Pulmonary artery endothelial cell (primary cell): ENCODE measurements at regions not wholly inside any gene's neighbourhood (a gene's known extent, or its start where the extent isn't known, plus 50 kb on each side); places are given as distances from the start of the nearest gene placed in this dataset.

ENCODE experiments used
- DNase-seq: peaks from one replicate; pipeline ENCODE4 v3.0.0-alpha.2; 2011; ENCODE audit warnings: low read depth, low spot score

GRCh38 chr22:48907591-48907990, 920.1 kb downstream of the BRD1 start:
- no peak for DNase-seq

DNA sequence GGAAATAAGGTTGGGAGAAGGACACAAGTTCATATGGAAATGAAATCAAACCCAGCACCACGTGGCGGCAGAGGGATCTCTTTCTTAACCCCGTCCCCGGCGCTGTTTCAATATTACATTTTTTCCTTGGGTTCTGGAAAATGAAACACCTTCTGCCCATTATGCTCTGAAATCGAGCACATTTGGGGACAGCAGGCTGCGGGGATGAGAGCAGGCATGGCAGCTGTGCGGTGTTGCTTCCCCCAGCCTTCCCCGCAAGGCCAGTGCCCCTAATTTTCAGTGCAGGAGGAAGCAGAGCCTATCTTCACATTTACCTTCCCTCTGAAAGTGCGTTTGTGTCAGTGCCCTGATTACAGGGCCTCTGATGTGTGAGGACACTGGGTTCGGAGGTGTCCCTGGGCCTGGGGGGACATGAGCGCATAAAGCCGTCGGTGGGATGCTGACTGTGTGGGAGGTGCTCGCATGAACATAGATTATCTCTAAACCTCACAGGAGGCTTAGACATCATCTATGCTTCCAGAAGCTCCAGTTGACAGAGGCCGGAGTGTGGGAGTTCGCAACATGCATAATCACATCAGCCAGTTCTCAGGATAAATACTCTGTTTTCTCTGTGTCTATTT, 921.3 kb downstream of the BRD1 start:
- DNase-seq: no peak

DNA sequence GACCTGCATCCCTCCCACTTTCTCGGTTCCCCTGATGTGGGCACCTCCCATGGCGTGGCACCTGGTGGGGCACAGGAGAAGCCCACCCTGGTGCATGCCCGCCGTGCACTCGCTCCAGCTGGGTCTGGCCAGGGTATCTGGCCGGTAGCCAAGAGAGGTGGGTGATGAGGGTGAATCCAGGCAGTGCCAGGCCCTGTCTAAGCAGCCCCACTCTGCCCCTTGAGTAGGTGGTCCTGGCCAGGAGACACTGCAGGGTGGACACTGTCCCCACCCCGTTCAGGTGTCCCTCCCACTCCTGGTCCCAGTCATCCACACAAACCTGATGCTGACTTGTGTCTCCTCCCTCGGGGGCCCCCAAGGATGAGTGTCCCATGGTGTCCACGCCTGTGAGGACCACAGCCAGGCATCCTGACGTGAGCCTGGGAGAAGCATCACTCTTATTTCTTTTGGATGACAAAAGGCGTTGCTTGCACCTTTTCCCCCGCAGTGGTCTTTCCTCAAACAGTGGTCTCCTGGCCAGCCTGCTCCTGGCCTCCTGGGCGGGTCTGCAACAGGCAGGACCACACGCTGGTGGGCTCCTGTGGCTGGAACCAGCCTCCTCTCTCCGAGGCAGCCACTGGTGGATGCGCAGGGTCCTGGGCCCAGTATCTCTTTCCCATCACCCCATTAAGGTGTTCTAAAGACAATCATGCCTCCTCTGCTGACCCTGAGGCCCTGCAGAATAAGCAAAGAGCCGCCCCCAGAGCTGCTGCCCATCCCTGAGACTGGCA, 922.3 kb downstream of the BRD1 start:
- no peak for DNase-seq

- no peak for DNase-seq
Observed at GRCh38 chr22:48902983-48903650, 924.6 kb downstream of the BRD1 start.

DNA sequence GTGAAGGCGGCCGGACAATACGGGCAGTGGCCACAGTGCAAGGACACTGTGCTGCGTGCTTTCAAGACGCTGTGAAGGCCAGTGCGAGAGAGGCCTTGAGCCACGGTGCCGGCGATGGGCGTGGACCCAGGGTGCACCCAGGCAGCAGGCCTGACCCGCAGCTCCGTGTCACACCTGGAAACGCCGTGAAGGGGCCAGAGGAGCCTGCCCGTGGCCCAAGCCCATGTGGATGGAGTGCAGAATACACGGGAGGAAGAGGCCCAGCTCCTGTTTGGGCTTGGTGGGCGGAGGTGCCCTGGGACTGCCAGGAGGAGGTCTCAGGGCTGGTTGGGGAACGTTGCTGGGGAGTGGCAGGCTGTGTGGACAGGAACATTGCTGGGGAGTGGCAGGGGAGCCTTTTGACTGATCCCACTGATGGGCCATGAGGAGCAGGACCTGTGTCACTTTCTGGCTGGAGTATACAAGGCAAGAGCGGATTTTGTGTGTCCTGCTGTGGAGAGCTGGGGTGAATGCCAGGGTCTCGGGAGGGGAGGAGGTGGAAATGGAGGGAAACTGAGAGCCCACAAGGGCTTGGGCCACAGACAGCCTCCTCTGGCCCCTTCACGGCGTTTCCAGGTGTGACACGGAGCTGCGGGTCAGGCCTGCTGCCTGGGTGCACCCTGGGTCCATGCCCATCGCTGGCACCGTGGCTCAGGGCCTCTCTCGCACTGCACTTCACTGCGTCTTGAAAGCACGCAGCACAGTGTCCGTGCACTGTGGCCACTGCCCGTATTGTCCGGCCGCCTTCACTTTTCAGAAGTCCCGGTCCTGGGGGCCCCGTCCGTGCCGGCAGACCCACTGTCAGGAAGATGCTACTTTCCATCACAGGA, 925.4 kb downstream of the BRD1 start:
- DNase-seq: no peak

GRCh38 chr22:48901324-48901723, 926.3 kb downstream of the BRD1 start:
- DNase-seq: no peak

GRCh38 chr22:48900626-48901025, 927.0 kb downstream of the BRD1 start:
- DNase-seq: no peak

GRCh38 chr22:48900327-48900597, 927.4 kb downstream of the BRD1 start:
- no peak for DNase-seq

GRCh38 chr22:48899523-48900326, 927.9 kb downstream of the BRD1 start:
- no peak for DNase-seq

GRCh38 chr22:48898524-48899250, 929.0 kb downstream of the BRD1 start:
- DNase-seq: no peak

DNA sequence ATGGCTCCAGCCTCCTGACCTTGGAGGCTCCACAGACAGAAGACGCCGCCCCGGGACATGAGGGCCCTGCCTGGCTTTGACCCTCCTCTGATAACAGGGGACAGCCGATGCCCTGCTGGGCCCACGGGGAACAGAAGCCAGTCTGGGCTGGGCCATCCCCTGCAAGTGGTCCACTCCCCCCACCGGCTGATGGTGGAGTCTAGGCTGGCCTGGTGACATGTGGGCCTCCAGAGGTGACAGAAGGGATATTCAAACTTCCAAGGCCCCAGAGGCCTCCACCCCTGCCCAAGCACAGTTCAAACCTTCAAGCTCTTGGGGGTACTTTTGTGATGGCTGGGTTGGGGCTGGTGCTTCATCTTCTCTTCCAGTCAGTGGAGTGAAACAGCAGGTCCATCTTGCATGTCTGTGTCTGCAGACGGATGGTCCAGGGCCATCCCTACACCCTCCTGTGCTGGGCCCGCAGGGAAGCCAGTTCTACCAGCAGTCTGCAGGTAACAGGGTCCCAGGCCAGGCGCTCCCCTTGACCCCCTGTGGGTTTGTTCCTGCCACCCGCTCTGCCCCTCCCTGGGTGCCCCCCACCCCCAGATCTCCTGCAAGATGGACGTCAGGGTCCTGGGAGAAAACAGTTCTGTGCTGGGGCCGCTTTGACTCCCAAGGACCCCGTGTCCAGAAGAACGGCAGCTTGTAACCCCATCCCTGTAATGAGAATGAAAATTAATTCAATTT, 929.9 kb downstream of the BRD1 start:
- no peak for DNase-seq

GRCh38 chr22:48896766-48897644, 930.7 kb downstream of the BRD1 start:
- no peak for DNase-seq

- DNase-seq: no peak
Observed at GRCh38 chr22:48895831-48896765, 931.6 kb downstream of the BRD1 start.

DNA sequence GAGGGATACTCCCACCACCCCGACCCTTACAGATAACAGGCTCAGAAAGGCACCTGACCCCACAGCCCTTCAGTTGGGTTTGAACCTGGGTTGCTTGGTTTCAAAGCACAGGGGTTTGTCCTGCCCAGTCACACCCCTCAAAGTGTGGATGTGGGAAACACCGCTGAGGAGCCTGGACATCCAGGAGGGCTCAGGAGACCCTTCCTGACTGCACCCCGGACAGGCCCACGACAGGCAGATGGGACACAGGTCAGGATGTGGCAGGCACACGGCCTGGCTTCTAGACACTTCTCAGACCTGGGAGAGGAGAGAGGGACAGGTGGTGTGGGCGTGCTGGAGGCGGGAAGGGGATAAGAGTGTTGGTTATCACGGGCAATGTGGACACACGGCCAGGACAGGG, 932.3 kb downstream of the BRD1 start:
- DNase-seq: no peak

GRCh38 chr22:48894804-48895250, 932.8 kb downstream of the BRD1 start:
- DNase-seq: no peak

DNA sequence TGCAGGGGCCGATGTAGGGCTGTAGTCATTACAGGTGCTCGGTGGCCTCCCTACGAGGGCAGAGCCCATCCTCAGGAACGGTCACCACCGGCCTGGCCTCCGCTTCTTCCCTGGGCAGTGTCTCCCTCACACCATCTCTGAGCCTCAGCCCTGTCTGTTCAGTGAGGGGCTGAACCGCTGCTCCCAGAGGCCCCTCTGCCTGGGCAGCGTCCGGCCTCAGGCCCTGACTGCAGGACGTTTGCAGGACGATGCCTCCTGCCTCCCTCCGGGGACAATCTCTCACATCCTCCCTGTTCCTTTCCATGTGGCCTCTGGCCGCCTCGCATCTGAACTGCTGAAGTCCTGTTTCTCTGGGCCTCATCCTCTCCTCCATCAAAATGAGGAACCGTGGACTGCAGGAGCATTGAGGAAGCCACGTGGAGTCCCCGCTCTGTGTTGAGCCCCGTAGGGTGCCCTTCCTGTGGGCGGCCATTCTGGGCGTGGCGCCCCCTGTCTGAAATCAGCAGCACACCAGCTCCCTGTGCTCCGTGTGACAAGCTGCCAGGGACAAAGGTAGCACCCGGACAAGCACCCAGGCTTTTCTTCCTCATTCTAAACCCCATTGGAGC, 933.5 kb downstream of the BRD1 start:
- DNase-seq: no peak
